ENCODE measurements at regions not wholly inside any gene's neighbourhood (a gene's known extent, or its start where the extent isn't known, plus 50 kb on each side); places are given as distances from the start of the nearest gene placed in this dataset.

DNA sequence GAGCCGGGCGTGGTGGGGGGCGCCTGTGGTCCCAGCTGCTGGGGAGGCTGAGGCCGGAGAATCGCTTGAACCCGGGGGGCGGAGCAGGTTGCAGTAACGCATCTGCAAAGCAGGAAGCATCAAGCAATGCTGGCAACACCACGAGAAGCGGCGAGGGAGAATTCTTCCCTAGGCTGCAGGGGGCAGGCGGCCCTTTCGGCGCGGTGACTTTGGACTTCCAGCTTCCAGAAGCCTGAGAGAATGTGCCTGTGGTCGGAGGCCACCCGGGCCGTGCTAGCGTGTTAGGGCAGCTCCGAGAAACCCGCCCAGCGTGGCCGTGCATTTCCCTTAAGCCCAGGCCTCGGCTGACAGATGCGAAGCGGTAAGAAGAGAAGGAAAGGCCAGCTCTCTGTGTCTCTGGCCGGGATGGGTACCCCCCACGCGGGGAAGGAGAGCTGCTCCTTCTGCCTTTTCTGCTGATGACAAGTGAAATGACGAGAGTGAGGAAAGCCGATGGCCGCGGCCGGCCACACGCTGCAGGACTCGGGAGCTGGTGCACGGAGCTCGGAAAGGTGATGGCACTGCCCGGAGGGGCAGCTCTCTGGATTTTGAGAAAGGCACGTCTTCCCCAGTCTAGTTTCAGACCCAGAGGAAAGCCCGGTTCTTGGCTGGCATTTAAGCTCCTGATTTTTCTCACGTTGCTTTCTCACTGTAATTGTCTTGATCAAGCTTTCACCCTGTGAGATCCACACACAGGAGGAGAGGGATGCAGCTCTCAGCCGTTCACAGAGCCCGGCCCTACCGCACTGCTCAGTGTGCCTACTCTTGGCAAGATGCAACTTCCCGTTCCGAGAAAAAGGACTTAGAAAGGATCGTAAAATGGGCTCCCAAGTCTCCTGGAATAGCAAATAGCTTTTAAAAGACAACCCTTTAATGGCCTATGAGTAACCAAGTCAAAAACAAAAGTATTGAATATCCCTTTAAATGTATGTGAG, 68.3 kb upstream of the EXOC2 start:
- Histone ChIP-seq H3K27me3 (ENCODE audit: low read depth, low read length) (0 out of 2 replicates have a peak, but pooled peaks cover 5% of the 10 kb centered on the region), H3K9me3 (ENCODE audit: insufficient read depth, low read length) (no peaks in the 10 kb centered on the region)
- TF ChIP-seq EZH2phosphoT487 (IDR thresholded peaks at IDR 0.05; ENCODE audit: low read depth) = no peak
- TF ChIP-seq, protein P1, sequence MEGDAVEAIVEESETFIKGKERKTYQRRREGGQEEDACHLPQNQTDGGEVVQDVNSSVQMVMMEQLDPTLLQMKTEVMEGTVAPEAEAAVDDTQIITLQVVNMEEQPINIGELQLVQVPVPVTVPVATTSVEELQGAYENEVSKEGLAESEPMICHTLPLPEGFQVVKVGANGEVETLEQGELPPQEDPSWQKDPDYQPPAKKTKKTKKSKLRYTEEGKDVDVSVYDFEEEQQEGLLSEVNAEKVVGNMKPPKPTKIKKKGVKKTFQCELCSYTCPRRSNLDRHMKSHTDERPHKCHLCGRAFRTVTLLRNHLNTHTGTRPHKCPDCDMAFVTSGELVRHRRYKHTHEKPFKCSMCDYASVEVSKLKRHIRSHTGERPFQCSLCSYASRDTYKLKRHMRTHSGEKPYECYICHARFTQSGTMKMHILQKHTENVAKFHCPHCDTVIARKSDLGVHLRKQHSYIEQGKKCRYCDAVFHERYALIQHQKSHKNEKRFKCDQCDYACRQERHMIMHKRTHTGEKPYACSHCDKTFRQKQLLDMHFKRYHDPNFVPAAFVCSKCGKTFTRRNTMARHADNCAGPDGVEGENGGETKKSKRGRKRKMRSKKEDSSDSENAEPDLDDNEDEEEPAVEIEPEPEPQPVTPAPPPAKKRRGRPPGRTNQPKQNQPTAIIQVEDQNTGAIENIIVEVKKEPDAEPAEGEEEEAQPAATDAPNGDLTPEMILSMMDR (IDR thresholded peaks at IDR 0.05; ENCODE audit: low read depth, low read length) = no peak

DNA sequence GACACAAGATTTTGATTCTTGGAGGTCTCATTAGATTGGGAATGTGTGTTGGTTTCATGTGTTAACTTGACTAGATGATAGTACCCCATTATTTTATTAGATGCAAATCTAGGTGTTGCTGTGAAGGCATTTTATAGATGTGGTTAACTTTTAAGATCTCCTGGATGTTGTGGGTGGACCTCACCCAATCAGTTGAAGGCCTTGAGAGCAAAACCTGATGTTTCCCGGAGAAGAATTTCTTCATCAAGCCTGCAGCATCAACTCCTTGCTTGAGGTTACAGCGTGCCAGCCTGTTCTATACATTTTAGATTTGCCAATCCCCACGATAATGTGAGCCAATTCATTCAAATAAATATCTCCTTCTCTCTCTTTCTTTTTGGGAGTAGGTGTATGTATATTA, 66.8 kb upstream of the EXOC2 start:
- no peaks in the 10 kb centered on the region for H4K20me1 ChIP-seq (ENCODE audit: insufficient read depth, low read length)
- no peaks in the 10 kb centered on the region for H3K4me1 ChIP-seq (ENCODE audit: low read length)
- no peak overlapping the region for H3K9ac ChIP-seq (ENCODE audit: low read length)
- no peaks in the 10 kb centered on the region for H3K27me3 ChIP-seq (ENCODE audit: low read depth, low read length)
- H3K36me3 ChIP-seq (replicated peaks; ENCODE audit: low read depth, low read length) = no peaks in the 10 kb centered on the region
- no peaks in the 10 kb centered on the region for H3K79me2 ChIP-seq (ENCODE audit: low read length)
- no peak for TF ChIP-seq EZH2phosphoT487 (IDR thresholded peaks at IDR 0.05; ENCODE audit: low read depth)
- TF ChIP-seq, protein P1 (IDR thresholded peaks at IDR 0.05; ENCODE audit: low read depth, low read length) = no peak
- H3K9me3 ChIP-seq (ENCODE audit: insufficient read depth, low read length) = no peaks in the 10 kb centered on the region
- H2AFZ ChIP-seq (ENCODE audit: low read depth, low read length) = no peak overlapping the region
- H3K4me2 ChIP-seq (ENCODE audit: low read length) = no peak overlapping the region
- no peak overlapping the region for H3K4me3 ChIP-seq (ENCODE audit: low read length)
- H3K27ac ChIP-seq (ENCODE audit: low read length) = no peak overlapping the region

More for the DNA sequence above, 68.3 kb upstream of the EXOC2 start:
- Histone ChIP-seq H3K4me2 (ENCODE audit: low read length) (no peak overlapping the region), H3K4me1 (ENCODE audit: low read length) (no peaks in the 10 kb centered on the region), H3K27ac (ENCODE audit: low read length) (no peak overlapping the region), H4K20me1 (ENCODE audit: insufficient read depth, low read length) (no peaks in the 10 kb centered on the region), H3K4me3 (ENCODE audit: low read length) (no peak overlapping the region), H3K79me2 (ENCODE audit: low read length) (no peaks in the 10 kb centered on the region), H2AFZ (ENCODE audit: low read depth, low read length) (no peak overlapping the region), H3K9ac (ENCODE audit: low read length) (no peak overlapping the region), H3K36me3 (replicated peaks; ENCODE audit: low read depth, low read length) (no peaks in the 10 kb centered on the region)

DNA sequence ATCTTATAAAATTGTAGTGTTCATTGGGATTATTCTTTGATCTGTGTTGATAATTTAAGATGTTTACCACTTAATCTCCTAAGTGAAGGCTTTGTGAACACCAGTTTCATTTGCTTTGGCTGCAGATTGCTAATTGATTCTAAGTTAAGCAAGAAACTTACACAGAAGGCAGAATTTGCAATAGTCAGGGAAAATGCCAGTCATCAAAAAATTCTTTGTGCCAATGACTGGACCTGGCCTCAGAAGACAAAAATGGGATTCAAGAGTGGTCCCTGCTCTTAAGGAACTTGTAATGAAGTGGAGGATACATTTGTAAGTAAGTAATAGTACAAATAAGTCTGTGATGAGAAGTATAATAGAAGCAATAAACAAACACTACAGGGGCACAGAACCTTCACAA, 63.3 kb upstream of the EXOC2 start:
- no peak overlapping the region for H3K27ac ChIP-seq (ENCODE audit: low read length)
- no peaks in the 10 kb centered on the region for H3K79me2 ChIP-seq (ENCODE audit: low read length)
- H4K20me1 ChIP-seq (ENCODE audit: insufficient read depth, low read length) = no peaks in the 10 kb centered on the region
- no peaks in the 10 kb centered on the region for H3K4me1 ChIP-seq (ENCODE audit: low read length)
- no peak overlapping the region for H3K4me2 ChIP-seq (ENCODE audit: low read length)
- H3K36me3 ChIP-seq (replicated peaks; ENCODE audit: low read depth, low read length) = no peaks in the 10 kb centered on the region
- no peaks in the 10 kb centered on the region for H3K27me3 ChIP-seq (ENCODE audit: low read depth, low read length)
- H3K9ac ChIP-seq (ENCODE audit: low read length) = no peak overlapping the region
- H3K9me3 ChIP-seq (ENCODE audit: insufficient read depth, low read length) = no peaks in the 10 kb centered on the region
- no peak overlapping the region for H2AFZ ChIP-seq (ENCODE audit: low read depth, low read length)
- no peak overlapping the region for H3K4me3 ChIP-seq (ENCODE audit: low read length)
- TF ChIP-seq, protein P1 (IDR thresholded peaks at IDR 0.05; ENCODE audit: low read depth, low read length) = no peak
- TF ChIP-seq EZH2phosphoT487 (IDR thresholded peaks at IDR 0.05; ENCODE audit: low read depth) = no peak

DNA sequence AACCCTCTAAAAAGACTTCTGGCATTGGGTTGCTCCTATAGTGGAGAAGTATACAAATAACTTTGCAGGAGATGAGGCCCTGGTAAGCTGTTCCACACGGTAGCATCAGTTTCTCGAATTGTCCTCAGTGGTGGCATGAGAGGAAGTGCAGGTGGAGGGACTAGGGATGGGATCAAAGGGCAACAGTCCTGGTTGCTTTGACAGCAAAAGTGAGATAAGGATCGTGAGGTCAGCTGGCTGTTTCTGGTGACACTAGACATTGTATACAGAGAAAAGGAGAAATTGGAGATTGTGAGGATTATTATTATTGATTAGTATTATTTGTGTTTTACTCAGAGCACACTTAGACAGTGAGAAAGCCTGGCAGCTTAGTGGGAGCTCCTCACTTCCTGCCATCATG, 61.3 kb upstream of the EXOC2 start:
- no peak overlapping the region for H3K9ac ChIP-seq (ENCODE audit: low read length)
- H2AFZ ChIP-seq (ENCODE audit: low read depth, low read length) = no peak overlapping the region
- no peaks in the 10 kb centered on the region for H3K9me3 ChIP-seq (ENCODE audit: insufficient read depth, low read length)
- no peak overlapping the region for H3K4me2 ChIP-seq (ENCODE audit: low read length)
- H3K4me3 ChIP-seq (ENCODE audit: low read length) = no peak overlapping the region
- no peaks in the 10 kb centered on the region for H4K20me1 ChIP-seq (ENCODE audit: insufficient read depth, low read length)
- H3K27ac ChIP-seq (ENCODE audit: low read length) = no peak overlapping the region
- no peaks in the 10 kb centered on the region for H3K4me1 ChIP-seq (ENCODE audit: low read length)
- no peaks in the 10 kb centered on the region for H3K36me3 ChIP-seq (replicated peaks; ENCODE audit: low read depth, low read length)
- 0 out of 2 replicates have a peak, but pooled peaks cover 2% of the 10 kb centered on the region for H3K27me3 ChIP-seq (ENCODE audit: low read depth, low read length)
- H3K79me2 ChIP-seq (ENCODE audit: low read length) = no peaks in the 10 kb centered on the region
- TF ChIP-seq, protein P1 (IDR thresholded peaks at IDR 0.05; ENCODE audit: low read depth, low read length) = no peak
- TF ChIP-seq EZH2phosphoT487 (IDR thresholded peaks at IDR 0.05; ENCODE audit: low read depth) = no peak
